Subcutaneous abdominal adipose tissue (tissue), 5 donors: ENCODE measurements at regions not wholly inside any gene's neighbourhood (a gene's known extent, or its start where the extent isn't known, plus 50 kb on each side); places are given as distances from the start of the nearest gene placed in this dataset.

Source experiments
- H3K27ac ChIP-seq: one replicate; pipeline ENCODE4 v1.7.0; 2013; ENCODE audit warnings: low read depth, mild to moderate bottlenecking, inconsistent platforms, low read length, moderate library complexity
- H3K27me3 ChIP-seq, 5 donors: one replicate each; pipeline ENCODE4 v1.7.0; 2013; ENCODE audit warnings: low read length in 5 of 5, inconsistent platforms in 1 of 5; ENCODE audit not compliant: control insufficient read depth in 5 of 5, insufficient read depth in 4 of 5
- H3K36me3 ChIP-seq, 5 donors: one replicate each; pipeline ENCODE4 v1.7.0; 2013; ENCODE audit warnings: low read length in 5 of 5; ENCODE audit not compliant: control insufficient read depth in 5 of 5, insufficient read depth in 5 of 5
- H3K4me1 ChIP-seq, 5 donors: one replicate each; pipeline ENCODE4 v1.7.0; 2013; ENCODE audit warnings: low read length in 5 of 5, mild to moderate bottlenecking in 3 of 5, moderate library complexity in 1 of 5; ENCODE audit not compliant: control insufficient read depth in 5 of 5, insufficient read depth in 5 of 5
- H3K4me3 ChIP-seq, 5 donors: one replicate each; pipeline ENCODE4 v1.7.0; 2013; ENCODE audit warnings: low read length in 5 of 5, low read depth in 1 of 5
- H3K9ac ChIP-seq, 5 donors: one replicate each; pipeline ENCODE4 v1.7.0; 2013; ENCODE audit warnings: low read length in 5 of 5, mild to moderate bottlenecking in 4 of 5, moderate library complexity in 3 of 5
- H3K9me3 ChIP-seq, 5 donors: one replicate each; pipeline ENCODE4 v1.7.0; 2013; ENCODE audit warnings: low read length in 5 of 5; ENCODE audit not compliant: control insufficient read depth in 5 of 5
- donor health status: healthy.
- donor health status: healthy.
- donor health status: healthy.
- donor health status: healthy.
- donor health status: healthy.

GRCh38 chr11:70630816-70631623 is 232.7 kb downstream of the CTTN start:
- H3K9me3 ChIP-seq: peaks cover 0 to 7% (median 4%) of the 10 kb centered on the region in 5 donors
- H3K27ac ChIP-seq: no peak overlapping the region
- H3K36me3 ChIP-seq: no peaks in the 10 kb centered on the region
- H3K27me3 ChIP-seq: peaks cover 5 to 19% (median 7%) of the 10 kb centered on the region in 5 donors
- peaks cover 3 to 34% (median 14%) of the 10 kb centered on the region in 5 donors for H3K4me1 ChIP-seq
- no peak overlapping the region for H3K9ac ChIP-seq
- H3K4me3 ChIP-seq: no peak overlapping the region

GRCh38 chr11:70631624-70632047 is 233.3 kb downstream of the CTTN start:
- Histone ChIP-seq H3K36me3 (no peaks in the 10 kb centered on the region), H3K4me3 (no peak overlapping the region), H3K9ac (no peak overlapping the region), H3K4me1 (peaks cover 3 to 27% (median 12%) of the 10 kb centered on the region in 5 donors), H3K9me3 (peaks cover 0 to 7% (median 4%) of the 10 kb centered on the region in 5 donors), H3K27ac (no peak overlapping the region), H3K27me3 (peaks cover 5 to 18% (median 7%) of the 10 kb centered on the region in 5 donors)

DNA sequence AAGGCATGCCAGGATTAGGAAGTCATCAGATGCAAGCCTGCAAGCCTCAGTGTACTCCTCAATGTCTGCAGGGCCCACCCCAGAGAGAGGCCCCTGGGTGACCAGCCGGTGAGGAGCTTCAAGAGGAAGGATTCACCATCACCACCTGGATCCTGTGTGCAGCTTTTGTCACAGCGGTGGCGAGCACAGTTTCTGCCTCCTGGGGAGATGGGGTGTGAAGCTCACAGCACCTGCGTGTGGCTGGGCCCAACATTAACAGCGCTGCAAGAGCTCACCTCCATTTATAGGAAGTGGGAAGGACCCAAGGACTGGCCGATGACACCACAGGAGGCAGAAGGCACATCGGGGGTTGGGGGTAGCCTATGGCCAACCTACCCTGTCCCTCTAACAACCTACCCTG is 235.3 kb downstream of the CTTN start:
- peaks cover 0 to 13% (median 6%) of the 10 kb centered on the region in 5 donors for H3K4me1 ChIP-seq
- no peaks in the 10 kb centered on the region for H3K36me3 ChIP-seq
- peaks cover 4 to 17% (median 8%) of the 10 kb centered on the region in 5 donors for H3K27me3 ChIP-seq
- no peak overlapping the region for H3K4me3 ChIP-seq
- H3K9me3 ChIP-seq: peaks cover 0 to 7% (median 4%) of the 10 kb centered on the region in 5 donors
- no peak overlapping the region for H3K9ac ChIP-seq
- H3K27ac ChIP-seq: no peak overlapping the region

DNA sequence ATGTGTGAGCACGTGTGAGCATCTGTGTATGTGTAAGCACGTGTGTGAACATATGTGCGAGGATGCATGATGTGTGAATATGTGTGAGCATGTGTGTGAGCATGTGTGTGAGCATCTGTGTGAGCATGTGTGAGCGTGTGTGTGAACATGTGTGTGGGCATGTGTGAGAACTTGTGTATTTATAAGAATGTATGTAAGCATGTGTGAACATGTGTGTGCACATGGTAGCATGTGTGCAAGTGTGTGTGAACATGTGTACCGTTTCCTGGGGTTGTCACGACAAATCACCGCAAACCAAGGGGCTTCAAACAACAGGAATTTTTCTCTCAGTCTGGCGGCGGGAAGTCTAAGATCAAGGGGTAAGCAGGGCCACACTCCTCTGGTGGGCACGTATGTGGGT is 238.3 kb downstream of the CTTN start:
- Histone ChIP-seq H3K27me3 (peaks cover 2 to 10% (median 3%) of the 10 kb centered on the region in 5 donors), H3K4me3 (no peak overlapping the region), H3K9ac (no peak overlapping the region), H3K4me1 (peaks cover 0 to 5% (median 0%) of the 10 kb centered on the region in 5 donors), H3K9me3 (peaks cover 0 to 3% (median 0%) of the 10 kb centered on the region in 5 donors), H3K36me3 (no peaks in the 10 kb centered on the region), H3K27ac (no peak overlapping the region)

DNA sequence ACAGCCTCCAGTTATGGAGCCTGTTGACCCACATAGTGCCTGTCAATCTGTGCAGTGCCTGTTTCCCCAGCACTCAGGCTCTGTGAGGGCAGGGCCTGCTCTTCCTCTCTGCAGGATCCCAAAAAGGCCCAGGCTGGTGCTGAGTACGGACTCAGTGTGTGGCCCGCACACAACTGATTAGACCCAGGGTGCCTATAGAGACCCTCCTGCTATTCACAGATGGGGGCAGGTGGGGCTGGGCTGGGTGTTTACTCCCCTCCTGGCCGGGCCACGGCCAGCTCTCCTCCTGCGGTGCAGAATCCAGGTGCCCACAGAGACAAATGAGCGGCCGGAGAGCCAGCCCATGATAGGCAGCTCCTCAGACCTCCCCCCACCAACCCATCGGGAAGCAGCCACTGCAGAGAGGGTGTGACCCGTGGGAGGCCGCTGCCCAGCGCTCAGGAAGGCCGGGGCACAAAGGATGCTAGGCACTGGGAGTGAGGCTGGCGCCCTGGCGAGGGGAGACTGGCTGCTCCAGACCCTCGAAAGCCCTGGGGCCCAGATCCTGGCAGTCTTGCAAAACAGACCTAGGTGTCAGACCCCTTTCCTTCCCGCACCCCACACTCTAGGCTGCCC is 239.0 kb downstream of the CTTN start:
- H3K9ac ChIP-seq: no peak overlapping the region
- peaks cover 0 to 6% (median 0%) of the 10 kb centered on the region in 5 donors for H3K4me1 ChIP-seq
- no peaks in the 10 kb centered on the region for H3K36me3 ChIP-seq
- H3K27me3 ChIP-seq: peaks cover 3 to 11% (median 5%) of the 10 kb centered on the region in 5 donors
- H3K4me3 ChIP-seq: no peak overlapping the region
- H3K9me3 ChIP-seq: peaks cover 0 to 3% (median 0%) of the 10 kb centered on the region in 5 donors
- H3K27ac ChIP-seq: no peak overlapping the region

GRCh38 chr11:70637949-70638583 is 239.7 kb downstream of the CTTN start:
- H3K9ac ChIP-seq: no peak overlapping the region
- no peak overlapping the region for H3K27ac ChIP-seq
- peaks cover 0 to 6% (median 0%) of the 10 kb centered on the region in 5 donors for H3K4me1 ChIP-seq
- peaks cover 3 to 15% (median 5%) of the 10 kb centered on the region in 5 donors for H3K27me3 ChIP-seq
- no peaks in the 10 kb centered on the region for H3K36me3 ChIP-seq
- H3K4me3 ChIP-seq: no peak overlapping the region
- peaks cover 0 to 3% (median 0%) of the 10 kb centered on the region in 5 donors for H3K9me3 ChIP-seq

DNA sequence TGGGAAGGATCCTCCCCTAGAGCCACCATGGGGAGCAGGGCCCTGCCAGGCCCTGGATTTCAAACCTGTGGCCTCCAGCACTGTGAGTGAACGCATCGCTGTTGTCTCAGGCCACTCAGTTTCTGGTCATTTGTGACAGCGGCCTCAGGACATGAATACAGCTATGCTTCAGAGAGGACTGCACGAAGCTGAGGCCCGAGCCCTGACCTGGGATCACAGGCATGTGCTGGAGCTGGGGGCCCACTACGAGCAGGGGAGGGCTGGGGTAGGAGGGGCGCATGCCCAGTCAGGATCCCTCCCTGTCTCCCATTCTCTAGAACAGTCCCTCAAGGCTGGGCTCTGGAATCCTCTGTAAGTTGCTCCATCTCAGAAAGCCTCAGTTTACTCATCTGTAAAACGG is 242.1 kb downstream of the CTTN start:
- Histone ChIP-seq H3K27me3 (peaks cover 5 to 26% (median 9%) of the 10 kb centered on the region in 5 donors), H3K4me1 (peaks cover 0 to 6% (median 0%) of the 10 kb centered on the region in 5 donors), H3K9ac (no peak overlapping the region), H3K4me3 (no peak overlapping the region), H3K27ac (no peak overlapping the region), H3K9me3 (peaks cover 0 to 3% (median 0%) of the 10 kb centered on the region in 5 donors), H3K36me3 (no peaks in the 10 kb centered on the region)

DNA sequence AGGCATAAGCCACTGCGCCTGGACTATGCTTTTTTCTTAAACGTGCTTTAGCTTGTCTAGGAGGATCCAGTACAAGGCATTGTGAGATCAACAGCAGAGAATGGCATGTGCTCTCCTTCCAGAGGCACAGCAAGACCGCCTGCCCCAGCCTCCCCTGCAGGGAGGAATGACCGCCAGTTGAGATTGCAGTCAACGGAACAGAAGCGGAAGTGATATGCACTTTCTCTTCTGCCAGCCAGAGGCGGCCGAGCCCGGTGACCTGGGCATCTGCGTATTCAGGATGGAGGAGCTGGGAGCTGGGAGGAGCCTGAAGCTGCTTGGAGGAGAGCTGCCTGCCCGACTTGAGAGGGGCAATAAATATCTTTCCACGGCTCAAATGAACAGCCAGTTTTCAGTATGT is 243.0 kb downstream of the CTTN start:
- no peaks in the 10 kb centered on the region for H3K9me3 ChIP-seq
- H3K9ac ChIP-seq: no peak overlapping the region
- H3K4me3 ChIP-seq: peak overlapping the region in 1 of 5 donors; percentile 24
- H3K27ac ChIP-seq: no peak overlapping the region
- H3K27me3 ChIP-seq: peaks cover 6 to 35% (median 19%) of the 10 kb centered on the region in 5 donors
- H3K36me3 ChIP-seq: no peaks in the 10 kb centered on the region
- H3K4me1 ChIP-seq: peaks cover 0 to 6% (median 0%) of the 10 kb centered on the region in 5 donors

GRCh38 chr11:70642266-70642665 is 243.9 kb downstream of the CTTN start:
- Histone ChIP-seq H3K9ac (no peak overlapping the region), H3K36me3 (no peaks in the 10 kb centered on the region), H3K4me1 (peaks cover 0 to 6% (median 0%) of the 10 kb centered on the region in 5 donors), H3K27me3 (peaks cover 6 to 36% (median 21%) of the 10 kb centered on the region in 5 donors), H3K27ac (no peak overlapping the region), H3K9me3 (no peaks in the 10 kb centered on the region), H3K4me3 (no peak overlapping the region)
